NCI-H524 (cell line): ENCODE measurements at regions not wholly inside any gene's neighbourhood (a gene's known extent, or its start where the extent isn't known, plus 50 kb on each side); places are given as distances from the start of the nearest gene placed in this dataset.
"Not testable (repeated sequence)": the region's sequence is repeated elsewhere in the genome, so short reads cannot be mapped to it uniquely, and the experiment has no call there.

ENCODE experiments used
- DNase-seq, 2 experiments: peaks; one replicate each; lab custom pipeline; 2025; lab: John Stamatoyannopoulos, UW

GRCh38 chr12:42728287-42728686, 138.7 kb upstream of the PRICKLE1 start:
- DNase-seq = no peak

GRCh38 chr12:42725809-42726208, 136.3 kb upstream of the PRICKLE1 start:
- no peak for DNase-seq

- DNase-seq = no peak
Measured at GRCh38 chr12:42716491-42716891, 126.9 kb upstream of the PRICKLE1 start.

- DNase-seq = not testable (repeated sequence)
Measured at GRCh38 chr12:42713566-42713965, 124.0 kb upstream of the PRICKLE1 start.

GRCh38 chr12:42708374-42708773, 118.8 kb upstream of the PRICKLE1 start:
- not testable (repeated sequence) for DNase-seq

GRCh38 chr12:42707312-42708226, 118.0 kb upstream of the PRICKLE1 start:
- DNase-seq = no peak

GRCh38 chr12:42706321-42706720, 116.8 kb upstream of the PRICKLE1 start:
- DNase-seq = no peak

GRCh38 chr12:42705863-42706262, 116.3 kb upstream of the PRICKLE1 start:
- DNase-seq = no peak

- no peak for DNase-seq
Measured at GRCh38 chr12:42704810-42705401, 115.4 kb upstream of the PRICKLE1 start.

GRCh38 chr12:42704340-42704739, 114.8 kb upstream of the PRICKLE1 start:
- DNase-seq = no peak

GRCh38 chr12:42701084-42701483, 111.5 kb upstream of the PRICKLE1 start:
- DNase-seq = no peak

GRCh38 chr12:42698213-42698612, 108.7 kb upstream of the PRICKLE1 start:
- no peak for DNase-seq

- DNase-seq = no peak
Measured at GRCh38 chr12:42696406-42697149, 107.0 kb upstream of the PRICKLE1 start.

GRCh38 chr12:42695490-42695995, 106.0 kb upstream of the PRICKLE1 start:
- no peak for DNase-seq

- DNase-seq = no peak
Measured at GRCh38 chr12:42692749-42693148, 103.2 kb upstream of the PRICKLE1 start.

GRCh38 chr12:42691991-42692557, 102.5 kb upstream of the PRICKLE1 start:
- DNase-seq = no peak

- no peak for DNase-seq
Measured at GRCh38 chr12:42690264-42690663, 100.7 kb upstream of the PRICKLE1 start.

- DNase-seq = no peak
Measured at GRCh38 chr12:42689699-42690098, 100.2 kb upstream of the PRICKLE1 start.

- DNase-seq = no peak
Measured at GRCh38 chr12:42686514-42687172, 97.1 kb upstream of the PRICKLE1 start.

GRCh38 chr12:42684802-42685071, 95.2 kb upstream of the PRICKLE1 start:
- DNase-seq = no peak

- DNase-seq = no peak
Measured at GRCh38 chr12:42683933-42684801, 94.6 kb upstream of the PRICKLE1 start.
